ENCODE measurements at regions not wholly inside any gene's neighbourhood (a gene's known extent, or its start where the extent isn't known, plus 50 kb on each side); places are given as distances from the start of the nearest gene placed in this dataset.

DNA sequence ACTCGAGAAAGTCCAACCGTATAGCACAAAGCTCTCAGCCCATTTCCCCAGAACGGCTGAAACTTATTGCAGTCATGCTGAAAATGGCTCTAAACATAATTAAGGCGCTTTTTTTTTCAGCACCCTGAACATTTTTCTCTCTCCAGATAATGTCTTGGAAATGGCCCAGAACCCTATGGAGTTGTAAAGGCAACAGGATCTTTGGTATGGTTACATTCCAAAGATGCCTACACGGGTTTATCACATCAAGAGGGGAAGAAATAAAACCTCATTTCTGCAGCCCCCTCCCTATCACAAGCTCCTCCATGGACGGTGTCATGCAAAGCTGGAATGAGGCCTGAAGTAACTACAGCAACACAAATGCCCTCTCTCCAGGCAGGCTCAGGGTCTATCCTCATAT, 126.4 kb upstream of the GALNT2 start:
- no peak for TF ChIP-seq CTCF (IDR thresholded peaks at IDR 0.05)
- no peak for TF ChIP-seq POLR2A (IDR thresholded peaks at IDR 0.05)
